ENCODE measurements at regions not wholly inside any gene's neighbourhood (a gene's known extent, or its start where the extent isn't known, plus 50 kb on each side); places are given as distances from the start of the nearest gene placed in this dataset.

- peak; percentile 48 for TF ChIP-seq CTCF (IDR thresholded peaks at IDR 0.05)
- TF ChIP-seq EZH2 (IDR thresholded peaks at IDR 0.05; ENCODE audit: borderline replicate concordance, insufficient read depth, low read depth, low read length, poor library complexity, severe bottlenecking), result no peak
Measured at GRCh38 chr10:47152861-47153349, 147.1 kb upstream of the GDF10 start.
